Stimulated activated CD4-positive, alpha-beta T cell treated with anti-CD3 and anti-CD28 coated beads, Interleukin-15, amount 100 ng/mL, for 48 hours (primary cell): ENCODE measurements at regions not wholly inside any gene's neighbourhood (a gene's known extent, or its start where the extent isn't known, plus 50 kb on each side); places are given as distances from the start of the nearest gene placed in this dataset.

Experiments
- DNase-seq, 2 donors: peaks; one replicate each; pipeline ENCODE4 v3.0.0-alpha.2; 2020; ENCODE audit warnings: low read depth in 2 of 2

- DNase-seq, result no peak
These were observed 127.1 kb downstream of the ENGASE start for GRCh38 chr17:79201536-79202227.

DNA sequence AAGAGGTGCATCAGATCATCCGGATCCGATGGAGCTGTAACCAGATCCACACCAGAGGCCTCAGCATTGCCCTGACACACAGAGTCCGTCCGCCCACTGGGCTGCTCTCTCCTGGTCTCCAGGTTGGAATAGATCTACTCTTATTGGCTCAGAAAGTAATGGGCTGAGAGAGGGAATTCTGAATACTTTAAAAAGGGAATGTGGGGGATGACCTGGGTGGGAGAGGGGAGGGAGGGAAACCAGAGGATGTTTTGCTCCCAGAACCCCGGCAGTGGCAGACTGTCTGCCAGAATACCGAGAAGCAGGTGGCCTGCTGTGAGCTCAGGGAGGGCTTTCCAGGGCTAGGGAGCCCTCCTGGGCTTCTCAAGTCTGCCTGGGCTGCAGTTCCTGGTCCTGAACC, 126.5 kb downstream of the ENGASE start:
- no peak for DNase-seq

GRCh38 chr17:79196913-79197312, 122.3 kb downstream of the ENGASE start:
- no peak for DNase-seq

- no peak for DNase-seq
These were observed 118.1 kb downstream of the ENGASE start for GRCh38 chr17:79192503-79193351.

- DNase-seq, result no peak
These were observed 116.8 kb downstream of the ENGASE start for GRCh38 chr17:79191270-79191934.

- no peak for DNase-seq
These were observed 114.7 kb downstream of the ENGASE start for GRCh38 chr17:79189305-79189704.

DNA sequence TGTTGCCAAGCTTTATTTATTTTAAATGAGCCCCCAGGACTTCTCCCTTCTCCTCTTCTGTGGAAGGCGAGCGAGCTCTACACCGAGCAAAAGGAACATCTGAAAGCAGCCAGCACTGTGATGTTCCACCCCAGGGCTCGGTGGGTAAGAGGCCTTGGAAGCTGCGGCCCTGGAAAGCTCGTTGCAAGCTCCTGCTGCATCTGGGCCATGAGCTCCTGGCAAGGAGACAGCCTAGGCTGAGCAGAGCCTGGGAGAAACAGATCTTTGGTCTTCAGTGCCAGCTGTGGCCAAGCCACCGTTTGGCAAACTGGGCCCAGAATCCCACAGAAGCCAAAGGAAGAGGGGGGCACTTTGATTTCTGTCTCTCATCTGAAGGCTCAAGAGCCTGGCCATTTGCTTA, 114.1 kb downstream of the ENGASE start:
- no peak for DNase-seq

GRCh38 chr17:79188048-79188447, 113.4 kb downstream of the ENGASE start:
- DNase-seq, result no peak

DNA sequence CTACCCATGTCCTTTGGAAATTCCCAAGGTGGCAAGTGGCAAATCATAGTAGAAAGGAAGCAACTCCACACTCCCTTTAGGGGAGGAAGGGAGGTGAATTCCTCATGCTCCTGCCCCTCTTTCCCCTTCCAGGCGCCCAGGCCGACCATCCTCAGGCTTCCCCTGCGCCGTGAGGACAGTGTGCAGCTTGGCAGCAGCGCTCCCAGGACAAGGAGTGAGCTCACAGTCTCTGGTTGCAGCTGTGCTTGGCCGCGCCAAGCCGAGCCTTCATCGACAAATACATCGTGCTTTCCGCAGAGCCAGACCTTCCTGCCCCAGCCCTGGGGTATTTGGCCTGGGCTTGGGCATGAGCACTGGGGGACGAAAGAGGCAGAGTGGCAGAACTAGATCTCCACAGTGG, 112.6 kb downstream of the ENGASE start:
- no peak for DNase-seq

DNA sequence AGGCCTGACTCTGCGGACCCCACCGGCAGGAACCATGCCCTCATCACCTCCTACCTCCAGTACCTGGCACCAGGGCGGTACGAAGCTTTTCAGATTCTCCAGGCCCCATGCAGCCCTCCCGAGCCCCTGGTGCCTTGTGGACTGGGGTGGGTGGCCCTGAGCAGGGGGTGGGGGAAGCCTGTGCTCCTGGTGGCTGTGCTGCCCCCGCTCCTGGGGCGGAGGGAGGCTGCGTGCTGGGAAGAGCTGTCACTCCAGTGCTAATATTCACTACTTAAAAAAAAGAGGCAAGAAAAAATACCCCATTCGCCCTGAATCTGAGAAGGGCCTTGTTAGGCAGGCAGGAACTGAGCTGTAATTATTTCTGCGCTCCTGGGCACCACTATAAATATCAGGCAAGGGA, 111.8 kb downstream of the ENGASE start:
- DNase-seq, result no peak

DNA sequence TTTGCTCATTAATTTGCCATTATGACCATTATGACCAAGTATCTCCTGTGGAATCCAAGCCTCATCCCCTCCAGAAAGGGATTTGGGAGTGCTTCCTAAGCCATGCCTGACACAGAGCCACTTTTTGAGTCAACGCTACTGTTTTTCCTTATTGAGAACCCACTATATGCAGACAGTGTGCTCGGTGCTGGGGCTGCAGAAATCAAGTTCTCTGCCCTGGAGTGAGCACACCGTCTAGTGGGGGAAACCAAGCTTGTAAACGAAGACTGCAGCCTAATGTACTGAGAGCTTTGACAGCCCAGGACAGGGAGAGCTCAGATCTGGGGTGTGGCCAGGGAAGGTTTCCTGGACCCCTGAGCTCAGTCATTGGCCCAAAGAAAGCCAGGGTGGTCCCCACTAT, 111.0 kb downstream of the ENGASE start:
- no peak for DNase-seq

GRCh38 chr17:79184219-79184618, 109.6 kb downstream of the ENGASE start:
- no peak for DNase-seq

- DNase-seq, result no peak
These were observed 108.9 kb downstream of the ENGASE start for GRCh38 chr17:79183293-79184158.

DNA sequence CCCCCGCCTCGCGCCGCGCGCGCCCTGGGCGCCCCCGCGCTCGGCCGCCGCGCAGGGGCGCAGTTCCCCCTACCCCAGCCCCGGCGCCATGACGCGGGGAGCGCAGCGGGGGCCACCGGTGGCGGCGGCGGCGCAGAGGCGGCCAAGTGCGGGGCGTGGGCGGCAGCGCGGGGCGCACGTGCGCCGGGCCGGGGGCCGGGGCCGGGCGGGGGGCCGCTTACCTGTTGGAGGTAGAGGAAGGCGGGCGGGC, 108.3 kb downstream of the ENGASE start:
- DNase-seq, result no peak

DNA sequence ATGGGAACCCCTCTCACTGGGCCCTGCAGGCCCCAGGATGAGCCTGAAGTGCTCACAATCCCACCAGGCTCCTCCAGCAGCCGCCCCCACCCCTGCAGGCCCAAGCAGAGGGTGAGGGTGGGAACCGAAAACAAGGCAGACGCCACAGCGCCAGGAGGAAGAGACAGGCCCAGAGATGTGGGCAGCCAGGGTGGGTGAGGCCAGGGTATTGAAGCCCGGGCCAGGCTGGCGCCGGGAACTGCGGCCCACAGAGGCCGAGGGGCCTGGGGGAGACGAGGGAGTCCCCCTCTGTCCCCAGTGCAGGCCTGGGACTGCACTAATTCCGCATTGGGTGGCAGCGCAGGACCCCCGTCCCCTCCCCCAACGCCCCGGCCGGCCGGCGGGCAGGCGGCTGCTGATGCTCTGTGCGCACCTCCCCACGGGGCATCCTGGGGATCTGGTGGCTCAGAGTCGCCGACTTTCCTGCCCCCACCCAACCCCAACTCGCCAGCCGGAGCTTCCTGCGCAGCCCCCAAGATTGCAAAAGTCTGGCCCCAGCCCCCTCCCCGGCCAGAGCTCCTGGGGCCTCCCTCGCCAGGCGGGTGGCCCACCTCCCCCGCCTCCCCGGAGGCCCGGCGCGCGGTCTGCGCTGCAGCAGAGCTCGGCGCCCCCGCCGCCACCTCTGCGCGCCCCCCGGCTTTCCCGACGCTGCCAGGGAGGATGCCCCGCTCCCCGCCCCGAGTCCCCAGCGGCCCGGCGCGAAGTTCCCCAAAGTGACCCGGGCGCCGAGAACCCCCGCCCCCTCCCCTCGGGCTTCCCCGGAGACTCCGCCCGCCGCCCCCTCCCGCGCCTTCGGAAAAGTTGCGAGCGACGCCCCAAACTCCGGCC, 107.8 kb downstream of the ENGASE start:
- no peak for DNase-seq

GRCh38 chr17:79180358-79181005, 105.9 kb downstream of the ENGASE start:
- no peak for DNase-seq

GRCh38 chr17:79179334-79179733, 104.7 kb downstream of the ENGASE start:
- DNase-seq, result no peak

- DNase-seq, result no peak
These were observed 103.3 kb downstream of the ENGASE start for GRCh38 chr17:79177877-79178276.

- DNase-seq, result no peak
These were observed 102.4 kb downstream of the ENGASE start for GRCh38 chr17:79176792-79177601.
